Aorta (tissue), 5 donors: ENCODE measurements at regions not wholly inside any gene's neighbourhood (a gene's known extent, or its start where the extent isn't known, plus 50 kb on each side); places are given as distances from the start of the nearest gene placed in this dataset.

ENCODE experiments used
- ATAC-seq: fragments of 200-7000 bp; cut with Tn5 transposase; one replicate; pipeline ENCODE4 v1.9.1; 2022; ENCODE audit warnings: moderate library complexity; ENCODE audit not compliant: low FRiP score
- DNase-seq, 2 donors: peaks; one replicate each; pipeline ENCODE4 v3.0.0-alpha.2; 2020
- H3K27ac ChIP-seq, 2 donors: one replicate each; pipeline ENCODE4 v1.5.1; 2013; ENCODE audit warnings: low read length in 2 of 2, mild to moderate bottlenecking in 2 of 2, moderate library complexity in 2 of 2, control low read depth in 1 of 2, inconsistent platforms in 1 of 2, low read depth in 1 of 2
- H3K27me3 ChIP-seq, 2 donors: one replicate each; pipeline ENCODE4 v1.6.1; 2013; ENCODE audit warnings: control low read depth in 1 of 2, low read length in 1 of 2, mild to moderate bottlenecking in 1 of 2, moderate library complexity in 1 of 2; ENCODE audit not compliant: insufficient read depth in 2 of 2, control insufficient read depth in 1 of 2
- H3K36me3 ChIP-seq, 2 donors: one replicate each; pipeline ENCODE4 v1.6.1; 2013; ENCODE audit warnings: control low read depth in 1 of 2, low read length in 1 of 2, mild to moderate bottlenecking in 1 of 2; ENCODE audit not compliant: insufficient read depth in 2 of 2, control insufficient read depth in 1 of 2
- H3K4me1 ChIP-seq, 2 donors: one replicate each; pipeline ENCODE4 v1.6.1; 2013; ENCODE audit warnings: low read length in 2 of 2, control low read depth in 1 of 2, mild to moderate bottlenecking in 1 of 2, moderate library complexity in 1 of 2; ENCODE audit not compliant: insufficient read depth in 2 of 2, control insufficient read depth in 1 of 2
- H3K4me3 ChIP-seq, 2 donors: one replicate each; pipeline ENCODE4 v1.5.1; 2013; ENCODE audit warnings: low read length in 2 of 2, control low read depth in 1 of 2, mild to moderate bottlenecking in 1 of 2
- H3K9me3 ChIP-seq: one replicate; pipeline ENCODE4 v1.6.1; 2013; ENCODE audit warnings: mild to moderate bottlenecking, low read length; ENCODE audit not compliant: control insufficient read depth
- WGBS, 2 donors: extraction: QIAGEN DNeasy Blood & Tissue Kit; methylation state at CpG; one replicate each; pipeline ENCODE4 v1.1.7; 2013; 5-methylcytosine and 5-hydroxymethylcytosine counted together
- intact Hi-C, 2 donors: fragments of 100-400 bp; cut with DNase I; formaldehyde crosslinking; loops; one replicate each; pipeline versions ENCODE4 v1.14.2 to v1.15.0; 2022
- donor health status: healthy with polysubstance abuse.
- donor health status: Bipolar disorder and iron deficiency.
- donor health status: DM: no; HTN: no; CAD: no.
- donor health status: DM: no; HTN: no; CAD: no.
- donor health status: DM: yes; HTN: yes; CAD: no.

DNA sequence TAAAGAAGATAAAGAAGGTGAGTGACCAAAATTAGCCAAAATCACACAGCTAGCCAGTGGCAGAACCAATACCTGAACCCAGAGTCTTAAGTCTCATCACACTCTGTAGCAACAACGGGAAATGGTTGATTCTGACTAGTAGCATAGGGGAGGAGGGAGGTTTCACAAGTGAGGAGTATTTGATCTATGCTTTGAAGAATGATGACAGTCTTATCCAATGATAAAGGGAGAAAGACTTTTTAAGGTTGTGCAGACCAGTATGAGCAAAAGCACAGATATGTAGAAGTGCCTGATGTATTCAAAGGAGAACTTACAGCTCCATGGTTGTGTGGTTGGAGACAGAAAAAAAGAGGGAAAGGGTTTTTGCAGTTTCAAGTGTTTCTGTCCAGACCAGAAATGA lies 50.7 kb upstream of the LINC00305 start:
- intact Hi-C loops: no loop called here
- Histone ChIP-seq H3K4me3 (no peak overlapping the region), H3K36me3 (no peaks in the 10 kb centered on the region), H3K9me3 (no peaks in the 10 kb centered on the region), H3K4me1 (no peaks in the 10 kb centered on the region), H3K27me3 (no peaks in the 10 kb centered on the region), H3K27ac (no peak overlapping the region)
- no peak for ATAC-seq
- WGBS, 2 donors: 80 to 90% methylated on average over 1 of the region's 1 CpG
- DNase-seq: no peak
